ENCODE measurements at regions not wholly inside any gene's neighbourhood (a gene's known extent, or its start where the extent isn't known, plus 50 kb on each side); places are given as distances from the start of the nearest gene placed in this dataset.

DNA sequence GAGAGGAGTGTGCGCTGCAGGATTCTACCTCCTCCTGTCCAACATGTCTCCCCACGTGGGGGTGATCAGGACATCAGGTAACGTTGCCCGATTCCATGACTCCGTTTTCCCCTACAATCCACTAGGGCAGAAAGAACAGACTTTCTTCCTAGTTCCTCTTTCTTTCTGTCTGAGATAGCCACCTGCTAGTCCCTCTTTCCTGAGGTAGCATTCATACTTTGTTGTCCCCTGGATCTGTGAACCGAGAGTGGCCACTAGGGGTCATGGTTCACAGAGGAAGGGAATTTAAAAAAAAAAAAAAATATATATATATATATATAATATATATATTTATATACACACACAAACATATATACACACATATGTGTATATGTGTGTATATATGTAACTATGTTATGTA is 210.0 kb upstream of the ZNF521 start:
- no peak for DNase-seq (ENCODE audit: low read depth)
- TF ChIP-seq, protein P1, sequence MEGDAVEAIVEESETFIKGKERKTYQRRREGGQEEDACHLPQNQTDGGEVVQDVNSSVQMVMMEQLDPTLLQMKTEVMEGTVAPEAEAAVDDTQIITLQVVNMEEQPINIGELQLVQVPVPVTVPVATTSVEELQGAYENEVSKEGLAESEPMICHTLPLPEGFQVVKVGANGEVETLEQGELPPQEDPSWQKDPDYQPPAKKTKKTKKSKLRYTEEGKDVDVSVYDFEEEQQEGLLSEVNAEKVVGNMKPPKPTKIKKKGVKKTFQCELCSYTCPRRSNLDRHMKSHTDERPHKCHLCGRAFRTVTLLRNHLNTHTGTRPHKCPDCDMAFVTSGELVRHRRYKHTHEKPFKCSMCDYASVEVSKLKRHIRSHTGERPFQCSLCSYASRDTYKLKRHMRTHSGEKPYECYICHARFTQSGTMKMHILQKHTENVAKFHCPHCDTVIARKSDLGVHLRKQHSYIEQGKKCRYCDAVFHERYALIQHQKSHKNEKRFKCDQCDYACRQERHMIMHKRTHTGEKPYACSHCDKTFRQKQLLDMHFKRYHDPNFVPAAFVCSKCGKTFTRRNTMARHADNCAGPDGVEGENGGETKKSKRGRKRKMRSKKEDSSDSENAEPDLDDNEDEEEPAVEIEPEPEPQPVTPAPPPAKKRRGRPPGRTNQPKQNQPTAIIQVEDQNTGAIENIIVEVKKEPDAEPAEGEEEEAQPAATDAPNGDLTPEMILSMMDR (IDR thresholded peaks at IDR 0.05; ENCODE audit: insufficient read depth, low read length, severe bottlenecking) = no peak
- no peaks in the 10 kb centered on the region for H3K36me3 ChIP-seq (ENCODE audit: control insufficient read depth, insufficient read depth, low read length)
- H3K27me3 ChIP-seq (ENCODE audit: control insufficient read depth, insufficient read depth, low read length) = no peaks in the 10 kb centered on the region
- FAIRE-seq = no peak
- no peak overlapping the region for H3K4me3 ChIP-seq (ENCODE audit: low read depth, low read length)

DNA sequence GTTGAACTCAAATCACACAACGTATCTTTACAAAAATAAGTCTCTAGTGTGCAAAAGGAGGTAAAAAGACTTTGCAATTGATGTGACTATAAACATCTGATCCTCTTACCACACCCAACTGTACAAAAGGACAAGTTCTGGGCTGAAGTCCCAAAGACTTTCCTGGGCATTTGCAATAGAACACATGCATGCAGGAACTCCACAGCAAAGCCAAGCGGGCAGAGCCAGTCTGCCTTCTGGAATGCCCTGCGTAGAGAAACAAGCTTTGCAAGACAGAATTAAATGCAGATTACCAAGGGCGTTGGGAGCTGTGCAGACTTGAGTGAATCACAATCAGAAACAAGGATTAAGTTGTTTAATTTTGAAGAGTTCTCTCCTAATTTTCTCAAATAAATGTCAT is 208.4 kb upstream of the ZNF521 start:
- Histone ChIP-seq H3K36me3 (ENCODE audit: control insufficient read depth, insufficient read depth, low read length) (no peaks in the 10 kb centered on the region), H3K27me3 (ENCODE audit: control insufficient read depth, insufficient read depth, low read length) (no peaks in the 10 kb centered on the region), H3K4me3 (ENCODE audit: low read depth, low read length) (no peak overlapping the region)
- TF ChIP-seq, protein P1 (IDR thresholded peaks at IDR 0.05; ENCODE audit: insufficient read depth, low read length, severe bottlenecking) = no peak
- FAIRE-seq (no peak), DNase-seq (ENCODE audit: low read depth) (no peak)

DNA sequence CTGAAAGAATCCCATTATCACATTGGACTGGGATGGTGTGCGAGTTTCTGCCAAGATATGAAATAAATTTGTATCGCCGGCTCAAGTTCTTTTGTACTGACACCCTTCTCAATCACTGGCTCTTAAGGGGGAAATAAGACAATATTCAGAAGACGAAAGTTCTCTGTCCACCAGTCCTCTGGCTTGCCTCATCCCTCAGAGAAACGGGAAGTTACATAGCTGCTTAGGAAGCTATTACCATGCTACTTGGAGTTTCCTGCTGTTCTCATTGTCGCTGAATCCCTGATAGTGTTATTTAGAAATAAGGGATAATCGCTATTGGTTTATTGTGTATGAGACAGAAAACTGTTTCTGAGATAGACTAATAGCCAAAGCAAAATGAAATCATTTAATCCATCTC is 205.0 kb upstream of the ZNF521 start:
- FAIRE-seq = no peak
- no peak overlapping the region for H3K4me3 ChIP-seq (ENCODE audit: low read depth, low read length)

DNA sequence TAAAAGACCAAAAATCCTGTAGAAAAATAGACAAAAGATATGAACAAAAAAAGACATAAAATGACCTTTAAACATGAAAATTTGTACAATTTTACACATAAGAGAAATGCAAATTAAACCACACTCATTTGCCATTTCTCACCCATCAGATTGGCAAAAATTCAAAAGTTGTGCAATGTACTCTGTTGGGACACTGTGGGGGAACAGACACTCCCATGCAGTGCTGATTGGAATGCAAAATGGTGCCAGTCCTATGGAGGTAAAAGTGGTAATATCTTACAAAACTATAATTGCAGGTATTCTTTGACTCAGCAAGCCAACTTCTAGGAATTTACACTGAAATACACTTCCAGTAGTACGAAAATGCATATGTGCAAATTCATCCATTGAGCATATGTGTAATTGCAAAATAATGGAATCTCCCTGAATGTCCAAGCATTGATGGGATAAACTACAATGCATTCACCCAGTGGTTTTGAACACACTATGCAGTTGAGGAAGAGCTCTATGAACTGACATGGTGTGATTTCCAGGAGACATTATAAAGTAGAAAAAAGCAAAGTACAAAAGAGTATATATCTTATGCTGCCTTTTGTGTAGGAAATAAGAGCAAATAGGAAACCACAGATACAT is 201.8 kb upstream of the ZNF521 start:
- DNase-seq (ENCODE audit: low read depth) (no peak), FAIRE-seq (no peak)
- Histone ChIP-seq H3K36me3 (ENCODE audit: control insufficient read depth, insufficient read depth, low read length) (no peaks in the 10 kb centered on the region), H3K4me3 (ENCODE audit: low read depth, low read length) (no peak overlapping the region), H3K27me3 (ENCODE audit: control insufficient read depth, insufficient read depth, low read length) (no peaks in the 10 kb centered on the region)
- TF ChIP-seq, protein P1 (IDR thresholded peaks at IDR 0.05; ENCODE audit: insufficient read depth, low read length, severe bottlenecking) = no peak

More for the DNA sequence above, 205.0 kb upstream of the ZNF521 start:
- H3K27me3 ChIP-seq (ENCODE audit: control insufficient read depth, insufficient read depth, low read length) = no peaks in the 10 kb centered on the region
- DNase-seq (ENCODE audit: low read depth) = no peak
- no peaks in the 10 kb centered on the region for H3K36me3 ChIP-seq (ENCODE audit: control insufficient read depth, insufficient read depth, low read length)
- TF ChIP-seq, protein P1 (IDR thresholded peaks at IDR 0.05; ENCODE audit: insufficient read depth, low read length, severe bottlenecking) = no peak

DNA sequence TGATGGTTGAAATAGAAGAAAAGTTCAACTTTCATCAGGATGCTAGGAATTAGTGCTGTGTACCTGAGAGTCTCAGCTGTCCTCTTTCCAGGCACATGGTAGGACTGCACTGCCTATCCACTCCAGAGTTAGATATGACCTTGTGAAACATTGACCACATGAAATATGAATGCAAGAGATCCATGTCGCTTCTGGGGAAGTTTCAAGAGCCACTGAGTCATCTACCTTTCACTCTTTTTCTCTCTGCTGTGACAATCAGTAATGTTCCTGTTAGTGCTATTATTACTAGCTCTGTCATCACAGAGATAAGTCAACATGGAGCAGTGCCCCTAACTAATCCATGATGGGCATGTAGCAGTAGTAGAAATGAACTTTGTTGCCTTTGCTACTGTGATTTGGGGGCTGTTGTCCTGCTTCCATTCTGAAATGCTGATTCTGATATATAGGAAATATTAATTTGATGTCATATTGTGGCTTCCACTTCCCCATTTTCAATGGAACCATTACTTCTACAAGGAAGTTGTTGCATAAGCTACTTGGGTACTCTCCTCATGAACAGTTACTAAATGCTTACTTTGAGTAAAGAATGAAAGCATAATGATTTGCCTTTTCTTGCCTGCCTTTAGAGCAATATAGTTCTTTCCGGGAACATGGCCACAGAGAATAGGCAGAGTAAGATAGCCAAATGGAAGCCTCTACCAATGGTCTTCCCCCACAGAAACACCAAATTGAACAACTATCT is 192.8 kb upstream of the ZNF521 start:
- no peaks in the 10 kb centered on the region for H3K36me3 ChIP-seq (ENCODE audit: control insufficient read depth, insufficient read depth, low read length)
- TF ChIP-seq, protein P1 (IDR thresholded peaks at IDR 0.05; ENCODE audit: insufficient read depth, low read length, severe bottlenecking) = no peak
- no peak for DNase-seq (ENCODE audit: low read depth)
- no peaks in the 10 kb centered on the region for H3K27me3 ChIP-seq (ENCODE audit: control insufficient read depth, insufficient read depth, low read length)
- peak; percentile 13 for FAIRE-seq
- no peak overlapping the region for H3K4me3 ChIP-seq (ENCODE audit: low read depth, low read length)

Measured in bronchial epithelial cell (primary cell).